ENCODE measurements at regions not wholly inside any gene's neighbourhood (a gene's known extent, or its start where the extent isn't known, plus 50 kb on each side); places are given as distances from the start of the nearest gene placed in this dataset.
"Not testable (repeated sequence)": the region's sequence is repeated elsewhere in the genome, so short reads cannot be mapped to it uniquely, and the experiment has no call there.

DNA sequence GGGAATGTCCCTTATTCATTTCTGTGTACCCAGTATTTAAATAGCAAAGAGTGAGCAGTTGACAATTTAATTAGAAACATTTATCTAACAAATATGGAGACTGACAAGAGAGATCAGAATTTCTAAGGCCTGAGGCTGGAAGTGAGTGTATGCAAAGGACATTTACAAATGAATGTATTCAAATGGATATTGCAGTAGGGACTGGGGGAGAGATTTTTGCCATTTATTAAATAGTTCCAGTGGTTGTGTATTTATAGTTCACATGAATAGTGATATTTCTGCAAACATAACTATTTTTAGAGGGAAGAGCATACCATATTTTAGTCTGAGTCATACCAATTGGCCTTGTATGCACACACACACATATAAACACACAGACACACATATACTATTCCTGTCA lies 592.4 kb downstream of the GLUD2 start:
- DNase-seq (ENCODE audit: low read depth, low spot score) = no peak

DNA sequence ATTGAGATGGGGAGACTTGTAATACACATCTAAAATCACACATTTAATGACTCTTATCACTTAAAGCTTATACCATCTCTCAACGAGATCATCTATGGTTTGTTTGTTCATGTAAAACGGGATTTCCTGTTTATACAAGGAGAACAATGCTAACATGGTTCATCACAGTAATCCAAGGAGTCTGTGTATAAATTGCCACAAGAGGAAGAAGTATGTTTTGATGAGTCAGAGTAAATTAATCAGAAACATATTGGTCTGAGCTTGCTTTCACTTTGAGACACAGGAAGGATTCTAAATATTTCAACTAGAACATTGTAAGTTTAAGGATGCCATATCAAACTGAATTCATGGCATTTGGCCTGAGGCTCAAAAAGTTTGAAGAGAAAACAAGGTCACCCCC lies 594.1 kb downstream of the GLUD2 start:
- DNase-seq (ENCODE audit: low read depth, low spot score) = no peak

DNA sequence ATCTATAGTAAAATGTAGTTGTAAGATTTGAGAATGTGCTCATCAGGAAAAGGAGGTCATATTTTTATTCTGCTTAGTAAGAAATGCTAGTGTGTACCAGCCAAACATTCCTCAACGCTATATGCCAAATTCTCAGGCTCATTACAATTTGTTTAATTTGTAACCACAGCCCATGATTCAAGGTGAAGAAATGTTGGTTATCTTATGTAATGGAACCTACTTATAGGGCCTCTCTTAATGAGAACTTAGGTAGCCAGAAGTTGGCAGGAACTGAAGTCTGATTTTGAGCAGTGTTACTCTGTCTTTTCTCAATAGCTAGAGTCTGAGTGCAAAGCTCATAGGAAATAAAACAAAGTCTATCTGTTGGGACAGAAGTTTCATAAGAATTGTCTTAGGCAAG lies 595.0 kb downstream of the GLUD2 start:
- DNase-seq (ENCODE audit: low read depth, low spot score) = no peak

DNA sequence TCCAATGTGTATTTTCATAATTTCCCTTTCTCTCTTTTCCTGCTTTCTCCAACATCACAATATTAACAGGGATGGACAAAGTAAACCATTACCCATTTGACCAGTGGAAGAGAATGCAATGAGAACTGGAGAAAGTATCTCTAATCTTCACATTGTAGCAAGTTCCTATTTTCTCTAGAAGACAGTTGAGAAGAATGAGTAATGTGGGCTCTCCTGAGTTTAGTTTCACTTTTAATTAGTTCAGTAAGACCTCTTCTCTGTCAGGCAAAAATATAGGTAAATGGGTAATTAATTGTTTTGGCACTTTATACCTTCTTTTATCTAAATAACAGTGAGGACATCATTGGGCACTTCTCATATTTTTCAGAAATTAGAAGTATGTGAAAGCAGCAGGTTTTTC lies 602.0 kb downstream of the GLUD2 start:
- no peak for DNase-seq (ENCODE audit: low read depth, low spot score)

DNA sequence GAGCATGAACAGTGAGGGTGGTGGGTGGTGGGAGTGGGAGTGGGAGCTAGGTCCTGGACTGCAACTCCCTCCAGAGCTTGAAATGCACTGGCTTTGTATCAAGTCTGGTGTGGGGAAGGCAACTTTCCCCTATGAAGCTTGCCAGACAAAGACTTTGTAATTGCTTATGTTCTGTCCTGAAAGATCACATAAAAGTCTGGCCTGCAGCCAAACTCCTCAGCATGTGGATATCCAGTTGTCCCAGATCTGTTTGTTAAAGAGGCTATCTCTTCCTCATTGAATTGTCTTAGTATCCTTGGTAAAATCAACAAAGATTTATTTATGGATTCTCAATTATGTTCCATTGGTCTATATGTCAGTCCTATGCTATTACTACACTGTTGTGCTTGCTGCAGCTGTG lies 607.9 kb downstream of the GLUD2 start:
- peak; percentile 1 for DNase-seq (ENCODE audit: low read depth, low spot score)

DNA sequence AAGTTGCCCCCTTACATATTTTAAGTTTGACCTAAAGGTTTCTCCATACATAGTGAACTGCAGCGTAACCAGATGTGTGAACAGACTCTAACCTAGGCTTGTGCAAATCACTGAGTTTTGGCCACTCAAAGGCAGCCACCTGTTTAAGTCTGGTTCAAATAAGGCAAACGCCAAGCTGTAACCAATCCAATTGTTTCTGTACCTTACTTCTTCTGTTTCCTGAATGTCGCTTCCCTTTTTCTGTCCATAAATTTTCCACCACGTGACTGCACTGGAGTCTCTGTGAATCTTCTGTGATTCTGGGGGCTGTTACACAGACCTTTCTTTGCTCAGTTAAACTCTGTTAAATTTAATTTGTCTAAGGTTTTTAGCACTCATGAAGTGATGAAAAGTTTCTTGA lies 618.8 kb downstream of the GLUD2 start:
- no peak for DNase-seq (ENCODE audit: low read depth, low spot score)

DNA sequence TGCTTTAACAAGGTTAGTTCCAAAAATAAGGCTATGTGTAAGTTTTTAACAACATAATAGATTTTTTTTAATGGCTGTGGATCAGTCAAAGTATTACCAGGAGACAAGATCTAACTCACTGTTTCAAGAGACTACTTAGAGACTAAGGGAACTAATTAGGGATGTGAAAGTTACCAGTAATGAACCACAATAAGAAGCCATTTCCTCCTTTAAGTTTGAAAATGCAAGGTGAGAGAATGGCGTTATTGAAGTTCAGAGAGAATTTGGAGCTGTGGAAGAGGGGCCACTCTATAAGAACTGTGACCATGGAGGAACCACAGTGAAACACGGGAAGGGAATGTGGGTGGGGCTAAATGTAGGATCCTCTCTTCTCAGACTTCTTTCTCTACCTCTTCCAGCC lies 624.2 kb downstream of the GLUD2 start:
- DNase-seq (ENCODE audit: low read depth, low spot score) = no peak

DNA sequence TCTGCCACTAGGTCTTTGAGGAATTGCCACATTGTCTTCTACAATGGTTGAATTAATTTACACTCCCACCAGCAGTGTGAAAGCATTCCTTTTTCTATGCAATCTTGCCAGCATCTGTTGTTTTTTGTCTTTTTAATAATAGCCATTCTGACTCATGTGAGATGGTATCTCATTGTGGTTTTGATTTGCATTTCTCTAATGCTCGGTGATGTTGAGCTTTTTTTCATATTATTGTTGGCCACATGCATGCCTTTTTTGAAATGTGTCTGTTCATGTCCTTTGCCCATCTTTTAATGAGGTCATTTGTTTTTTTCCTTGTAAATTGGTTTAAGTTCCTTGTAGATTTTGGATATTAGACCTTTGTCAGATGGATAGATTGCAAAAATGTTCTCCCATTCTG lies 661.8 kb downstream of the GLUD2 start:
- DNase-seq (ENCODE audit: low read depth, low spot score) = not testable (repeated sequence)

DNA sequence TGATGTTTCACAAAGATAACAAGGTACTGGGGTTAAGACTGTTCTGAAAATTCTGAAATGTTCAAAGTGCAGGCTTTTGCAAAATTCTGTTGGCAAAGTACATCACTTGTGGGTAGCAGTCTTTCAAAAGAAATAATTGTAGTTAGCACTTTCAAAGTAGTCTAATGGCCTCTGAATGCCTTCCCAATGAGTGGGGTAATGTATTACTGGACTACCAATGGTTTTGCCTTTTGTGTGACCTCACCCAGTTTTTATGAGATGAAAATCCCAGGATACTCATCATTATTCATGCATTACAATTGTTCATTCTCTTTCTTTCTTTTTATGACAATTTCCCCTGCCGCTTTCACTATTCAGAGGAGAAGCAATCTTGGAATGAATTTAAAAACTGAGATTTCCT lies 686.1 kb downstream of the GLUD2 start:
- DNase-seq (ENCODE audit: low read depth, low spot score) = no peak

DNA sequence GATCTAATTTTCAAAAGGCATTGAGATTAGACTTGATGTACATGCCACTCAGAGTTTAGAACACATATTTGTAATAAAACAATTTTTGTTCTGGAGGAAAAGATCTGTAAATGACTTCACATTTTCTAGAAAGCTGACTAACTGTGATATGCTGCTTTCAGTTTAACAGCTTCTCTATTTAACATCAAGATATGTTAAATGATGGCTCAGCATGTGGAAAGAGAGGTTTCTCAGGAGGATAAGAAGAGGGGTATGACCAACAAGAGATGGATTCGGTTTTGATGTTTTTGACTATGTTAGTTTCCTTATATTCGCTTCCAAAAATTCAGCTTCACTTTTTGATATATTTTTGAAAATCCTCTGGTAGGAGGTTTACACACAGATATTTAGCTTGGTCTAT lies 698.7 kb downstream of the GLUD2 start:
- no peak for DNase-seq (ENCODE audit: low read depth, low spot score)

DNA sequence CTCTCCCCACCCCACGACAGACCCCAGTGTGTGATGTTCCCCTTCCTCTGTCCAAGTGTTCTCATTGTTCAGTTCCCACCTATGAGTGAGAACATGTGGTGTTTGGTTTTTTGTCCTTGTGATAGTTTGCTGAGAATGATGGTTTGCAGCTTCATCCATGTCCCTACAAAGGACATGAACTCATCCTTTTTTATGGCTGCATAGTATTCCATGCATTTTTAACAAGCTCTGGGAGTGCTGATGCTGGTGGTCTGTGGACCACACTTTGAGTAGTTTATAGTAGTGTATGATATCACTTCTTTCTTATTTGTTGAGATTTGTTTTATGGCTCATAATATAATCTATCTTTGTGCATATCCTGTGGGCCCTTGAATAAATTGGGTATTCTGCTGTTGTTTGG lies 706.2 kb downstream of the GLUD2 start:
- not testable (repeated sequence) for DNase-seq (ENCODE audit: low read depth, low spot score)

DNA sequence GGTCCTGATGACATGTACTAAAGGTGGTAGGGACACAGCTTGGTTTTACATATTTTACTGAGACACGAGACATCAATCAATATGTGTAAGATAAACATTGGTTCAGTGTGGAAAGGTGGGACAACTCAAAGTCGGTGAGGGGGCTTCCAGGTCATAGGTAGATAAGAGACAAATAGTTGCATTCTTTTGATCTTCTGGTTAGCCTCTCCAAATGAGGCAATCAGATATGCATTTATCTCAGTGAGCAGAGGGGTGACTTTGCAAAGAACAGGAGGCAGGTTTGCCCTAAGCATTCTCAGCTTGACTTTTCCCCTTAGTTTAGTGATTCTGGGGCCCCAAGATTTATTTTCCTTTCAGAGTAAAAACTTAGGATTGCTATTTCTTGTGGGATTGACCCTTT lies 706.9 kb downstream of the GLUD2 start:
- no peak for DNase-seq (ENCODE audit: low read depth, low spot score)

DNA sequence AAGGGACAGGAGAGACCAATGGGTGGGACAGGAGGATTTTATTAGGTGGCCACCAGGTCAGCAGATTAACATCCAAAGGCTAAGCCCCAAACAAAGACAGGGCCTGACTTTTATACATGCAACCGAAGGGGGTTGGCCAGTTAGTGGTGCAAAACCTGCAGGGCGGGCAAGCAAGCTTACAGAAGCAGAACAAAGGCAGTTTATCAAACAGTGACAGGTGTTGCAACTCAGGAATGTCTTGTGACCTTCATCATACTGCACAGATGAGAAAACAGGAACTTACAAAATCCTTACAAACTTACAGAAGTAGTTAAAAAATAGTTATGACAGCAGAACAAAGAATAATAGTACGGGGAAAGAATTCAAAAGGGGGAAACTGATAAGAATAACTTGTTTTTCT lies 708.1 kb downstream of the GLUD2 start:
- DNase-seq (ENCODE audit: low read depth, low spot score) = peak; percentile 21

DNA sequence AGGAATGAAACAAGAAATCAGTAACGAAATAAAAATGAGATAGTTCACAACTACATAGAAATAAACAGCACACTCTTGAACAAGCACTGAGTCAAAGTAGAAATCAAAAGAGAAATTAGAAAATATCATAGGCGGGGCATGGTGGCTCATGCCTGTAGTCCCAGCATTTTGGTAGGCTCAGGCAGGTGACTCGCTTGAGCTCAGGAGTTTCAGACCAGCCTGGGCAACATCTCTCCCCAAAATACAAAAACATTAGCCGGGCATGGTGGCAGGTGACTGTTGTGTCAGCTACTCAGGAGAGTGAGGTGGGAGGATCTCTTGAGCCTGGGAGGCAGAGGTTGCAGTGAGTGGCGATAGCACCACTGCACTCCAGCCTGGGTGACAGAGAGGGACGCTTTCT lies 714.4 kb downstream of the GLUD2 start:
- no peak for DNase-seq (ENCODE audit: low read depth, low spot score)

DNA sequence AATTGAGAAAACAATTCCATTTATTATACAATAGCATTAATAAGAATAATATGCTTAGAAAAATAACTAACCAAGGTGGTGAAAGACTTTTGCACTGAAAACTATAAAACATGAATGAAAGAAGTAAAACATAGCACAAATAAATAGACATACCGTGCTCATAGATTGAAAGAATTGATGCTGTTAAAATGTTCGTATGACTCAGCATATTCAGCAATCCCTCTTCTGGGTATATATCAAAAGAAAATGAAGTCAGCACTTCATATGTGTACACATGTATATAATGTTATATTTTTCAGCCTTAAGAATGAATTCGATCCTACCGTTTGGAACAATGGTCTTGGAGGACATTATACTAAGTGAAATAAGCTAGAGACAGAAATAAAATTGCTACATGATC lies 716.3 kb downstream of the GLUD2 start:
- no peak for DNase-seq (ENCODE audit: low read depth, low spot score)

DNA sequence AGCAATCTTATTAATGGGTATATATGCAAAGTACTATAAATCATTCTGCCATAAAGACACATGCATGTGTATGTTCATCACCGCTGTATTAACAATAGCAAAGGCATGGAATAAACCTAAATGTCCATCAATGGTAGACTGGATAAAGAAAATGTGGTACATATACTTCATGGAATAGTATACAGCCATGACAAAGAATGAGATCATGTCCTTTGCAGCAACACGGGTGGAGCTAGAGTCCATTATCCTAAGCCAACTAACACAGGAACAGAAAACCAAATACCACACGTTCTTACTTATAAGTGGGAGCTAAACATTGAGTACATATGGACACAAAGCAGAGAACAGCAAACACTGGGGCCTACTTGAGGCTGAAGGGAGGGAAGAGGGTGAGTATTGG lies 720.8 kb downstream of the GLUD2 start:
- not testable (repeated sequence) for DNase-seq (ENCODE audit: low read depth, low spot score)

DNA sequence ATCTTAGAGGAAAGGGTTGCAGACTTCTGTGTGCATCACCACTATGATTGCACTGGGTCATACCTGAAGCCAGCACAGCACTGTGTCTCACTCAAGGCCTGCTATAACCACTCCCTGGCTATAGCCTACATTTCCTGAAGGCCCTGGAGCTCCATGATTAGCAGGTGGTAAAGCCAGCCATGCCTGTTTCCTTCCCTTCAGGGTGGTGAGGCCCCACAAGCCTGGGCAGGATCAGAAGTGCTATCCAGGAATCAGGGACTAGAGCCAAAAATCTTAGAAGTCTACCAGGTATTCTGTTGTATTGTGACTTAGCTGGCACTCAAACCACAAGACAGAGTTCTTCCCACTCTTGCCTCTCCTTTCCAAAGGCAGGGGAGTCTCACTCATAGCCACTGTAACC lies 734.6 kb downstream of the GLUD2 start:
- no peak for DNase-seq (ENCODE audit: low read depth, low spot score)

DNA sequence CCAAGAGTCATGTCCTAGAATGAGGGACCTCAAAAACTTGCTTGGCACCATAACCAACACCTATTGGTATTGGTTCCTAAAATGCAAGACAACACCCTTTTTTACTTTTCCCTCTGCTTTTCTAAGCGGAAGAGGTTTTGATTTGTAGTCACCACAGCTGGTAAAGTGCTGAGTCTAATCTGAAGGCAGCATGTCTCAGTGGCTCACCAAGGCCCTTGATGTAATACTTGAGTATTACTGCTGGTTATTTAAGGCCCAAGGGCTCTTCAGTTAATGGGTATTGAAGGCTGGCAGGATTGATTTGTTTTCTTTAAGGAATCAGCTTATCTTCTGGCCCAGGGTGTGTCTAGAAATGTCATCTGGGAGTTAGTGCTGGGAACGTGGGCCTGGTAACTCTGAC lies 735.1 kb downstream of the GLUD2 start:
- no peak for DNase-seq (ENCODE audit: low read depth, low spot score)

DNA sequence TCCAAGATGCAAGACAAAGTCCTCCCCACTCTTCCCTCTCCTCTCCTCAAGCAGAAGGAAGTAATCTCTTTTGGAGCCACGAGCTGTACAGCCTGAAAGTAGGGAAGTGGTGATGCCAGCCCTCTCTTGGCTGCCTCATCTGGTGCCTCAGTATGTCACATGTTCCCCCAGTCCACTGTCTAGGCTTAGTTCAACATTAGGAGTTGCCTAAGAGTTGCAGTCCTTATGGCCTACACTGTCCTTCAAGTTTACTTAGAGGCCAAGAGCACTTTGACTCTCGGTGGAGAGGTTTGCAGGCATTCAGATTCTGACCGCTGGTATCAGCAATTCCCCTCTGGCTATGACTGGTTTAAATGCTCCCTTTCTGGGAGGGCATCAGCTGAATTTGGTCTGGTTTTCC lies 735.6 kb downstream of the GLUD2 start:
- DNase-seq (ENCODE audit: low read depth, low spot score) = peak; percentile 30

DNA sequence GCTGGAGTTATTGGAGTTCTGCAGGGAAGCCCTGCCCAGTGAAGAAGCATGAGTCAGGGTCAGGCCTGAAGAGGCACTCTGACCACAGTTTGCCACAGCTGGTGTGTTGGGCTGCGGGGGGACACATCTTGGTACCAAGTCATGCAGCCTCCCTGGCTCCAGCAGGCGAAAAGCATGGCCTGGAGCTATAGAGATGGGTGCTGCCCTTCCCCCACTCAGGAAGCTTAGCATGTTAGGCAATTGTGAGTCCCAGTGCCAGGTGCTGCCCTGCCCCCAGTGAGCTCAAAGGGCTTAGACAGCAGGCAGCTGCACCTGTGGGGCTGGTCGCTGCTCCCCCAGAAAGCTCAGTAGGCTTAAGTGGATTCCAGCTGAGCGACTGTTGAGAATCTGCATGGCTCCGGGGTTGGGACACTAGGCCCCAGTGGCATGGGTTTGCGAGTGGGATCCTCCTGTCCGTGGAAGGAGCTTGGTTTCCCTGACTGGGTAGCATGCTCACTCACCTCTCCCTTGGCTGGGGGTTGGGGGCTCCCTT lies 755.5 kb downstream of the GLUD2 start:
- DNase-seq (ENCODE audit: low read depth, low spot score) = peak; percentile 16

DNA sequence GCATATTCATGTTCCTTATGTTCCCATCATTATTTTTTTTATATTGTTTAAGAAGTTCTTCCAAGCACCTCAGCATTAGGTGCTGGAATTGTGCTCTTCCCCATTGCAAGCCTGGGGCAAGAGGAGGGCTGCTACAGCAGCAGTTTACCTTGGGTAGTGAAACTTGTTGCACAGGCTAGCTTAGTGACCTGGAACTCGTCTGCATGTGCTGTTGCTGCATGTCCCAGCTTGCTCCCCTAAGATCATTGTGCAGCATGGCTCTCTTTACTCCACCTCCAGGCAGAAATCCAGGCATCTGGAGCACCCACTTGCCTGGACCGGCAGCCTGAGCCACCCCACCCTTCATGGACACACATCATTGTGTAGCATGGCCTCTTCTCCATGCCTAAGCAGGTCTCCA lies 776.0 kb downstream of the GLUD2 start:
- DNase-seq (ENCODE audit: low read depth, low spot score) = peak; percentile 40

DNA sequence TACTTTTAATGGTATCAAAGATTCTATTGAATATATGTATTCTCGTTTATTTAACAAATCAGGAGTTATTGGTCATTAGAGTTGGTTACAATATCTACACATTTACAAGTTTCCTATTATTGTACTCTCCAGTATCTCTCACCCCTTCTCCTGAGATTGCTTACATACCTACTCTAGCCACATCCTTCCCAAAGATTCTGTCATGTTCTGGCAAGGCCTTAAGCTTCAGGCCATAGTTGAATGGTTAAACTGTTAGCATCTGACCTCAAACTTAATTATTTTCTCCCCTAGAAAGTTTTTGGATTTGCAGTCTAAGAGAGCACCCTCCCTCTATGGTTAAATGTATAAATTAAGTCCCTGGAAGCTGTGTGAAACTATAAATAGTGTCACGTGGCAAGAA lies 784.2 kb downstream of the GLUD2 start:
- DNase-seq (ENCODE audit: low read depth, low spot score) = no peak

DNA sequence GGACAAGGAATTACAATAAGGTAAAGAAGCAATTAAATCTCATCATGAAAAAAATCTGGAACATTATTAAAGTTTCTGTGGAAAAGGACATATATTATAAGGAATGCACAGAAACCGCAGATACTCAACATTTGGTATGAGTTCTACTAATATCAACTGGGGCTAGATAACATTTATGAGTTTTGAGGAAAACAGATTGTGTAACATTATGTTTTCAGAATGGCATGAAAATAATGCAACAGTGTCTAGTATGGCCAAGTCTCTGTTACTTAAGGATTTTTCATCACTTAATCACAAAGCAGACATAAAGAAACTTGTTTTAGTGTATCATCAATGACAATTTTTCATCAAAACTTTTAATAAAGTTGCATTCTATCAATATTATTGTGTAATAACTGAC lies 785.0 kb downstream of the GLUD2 start:
- no peak for DNase-seq (ENCODE audit: low read depth, low spot score)

DNA sequence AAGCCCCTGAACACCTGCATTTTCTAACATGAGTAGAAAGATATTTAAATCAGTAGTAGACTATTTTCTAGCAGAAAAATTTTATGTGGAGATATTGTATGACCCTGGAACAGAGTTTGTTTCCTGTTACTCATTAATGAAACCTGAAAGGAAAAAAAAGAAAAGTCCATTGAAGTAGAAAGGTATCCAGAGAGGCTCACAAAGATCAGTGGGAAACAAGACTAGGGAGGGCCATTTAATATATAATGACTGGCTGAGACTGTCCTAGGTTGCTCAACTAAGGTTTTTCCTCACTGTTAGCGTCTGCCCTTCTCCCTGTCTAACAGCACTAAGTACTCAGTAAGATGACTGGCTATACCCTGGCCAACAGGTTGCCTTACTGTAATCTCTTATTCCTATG lies 788.6 kb downstream of the GLUD2 start:
- no peak for DNase-seq (ENCODE audit: low read depth, low spot score)

DNA sequence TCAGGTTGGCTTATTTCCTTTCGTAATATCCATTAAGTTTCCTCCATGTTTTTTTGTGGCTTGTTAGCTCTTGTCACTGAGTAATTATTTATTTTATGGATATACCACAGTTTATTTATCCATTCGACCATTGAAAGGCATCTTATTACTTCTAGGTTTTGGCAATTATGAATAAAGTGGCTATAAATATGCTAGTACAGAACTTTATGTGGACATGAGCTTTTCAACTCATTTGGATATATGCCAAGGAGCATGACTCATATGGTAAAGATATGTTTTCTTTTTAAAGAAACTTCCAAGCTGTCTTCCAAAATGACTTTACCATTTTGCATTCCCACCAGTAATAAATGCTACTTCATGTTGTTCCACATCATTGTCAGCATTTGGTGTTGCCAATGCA lies 803.6 kb downstream of the GLUD2 start:
- no peak for DNase-seq (ENCODE audit: low read depth, low spot score)
